Dermis blood vessel endothelial cell (primary cell): ENCODE measurements at regions not wholly inside any gene's neighbourhood (a gene's known extent, or its start where the extent isn't known, plus 50 kb on each side); places are given as distances from the start of the nearest gene placed in this dataset.
"Not testable (repeated sequence)": the region's sequence is repeated elsewhere in the genome, so short reads cannot be mapped to it uniquely, and the experiment has no call there.

Experiments used
- DNase-seq: peaks from one replicate; pipeline ENCODE4 v3.0.0; 2010

DNA sequence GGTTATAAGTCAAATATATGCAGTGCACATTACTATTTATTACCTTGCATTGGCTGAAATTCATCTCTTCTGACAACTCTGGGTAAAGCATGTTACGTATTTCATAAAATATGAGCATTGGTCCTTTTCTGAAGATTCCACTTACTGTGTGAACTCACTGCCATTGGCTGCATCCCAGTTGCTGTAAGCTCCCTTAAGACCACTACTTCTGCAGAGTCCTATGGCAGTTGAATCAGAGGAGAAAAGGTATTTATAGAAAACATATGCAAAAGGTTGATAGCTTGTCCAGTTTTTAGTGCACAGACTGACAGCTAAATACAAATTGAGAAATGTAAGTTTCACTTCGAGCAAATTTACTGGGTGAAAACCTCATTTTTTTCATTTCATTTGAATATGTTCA is 394.6 kb upstream of the ARRDC3 start:
- no peak for DNase-seq

- no peak for DNase-seq
Measured at GRCh38 chr5:91776249-91776648, 393.1 kb upstream of the ARRDC3 start.

DNA sequence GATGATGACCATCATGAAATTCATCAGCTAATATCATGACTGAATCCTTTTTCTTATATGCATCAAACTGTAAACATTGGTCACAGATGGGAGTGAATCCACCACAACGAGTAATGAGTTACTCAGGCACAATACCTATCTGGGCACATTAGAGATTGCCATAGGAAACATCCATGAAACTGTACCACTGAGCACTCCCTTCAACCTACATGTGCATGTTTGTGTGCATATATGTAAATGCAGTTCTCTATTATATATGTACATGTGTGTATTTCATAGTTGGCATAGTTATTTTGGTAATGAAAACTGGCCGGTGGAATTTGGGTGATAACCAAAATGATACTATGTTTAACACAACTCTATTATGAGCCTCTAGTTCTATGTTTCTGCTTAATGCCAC is 387.3 kb upstream of the ARRDC3 start:
- DNase-seq = no peak

- not testable (repeated sequence) for DNase-seq
Measured at GRCh38 chr5:91757383-91757782, 374.3 kb upstream of the ARRDC3 start.

GRCh38 chr5:91754990-91755389 is 371.9 kb upstream of the ARRDC3 start:
- DNase-seq = no peak

DNA sequence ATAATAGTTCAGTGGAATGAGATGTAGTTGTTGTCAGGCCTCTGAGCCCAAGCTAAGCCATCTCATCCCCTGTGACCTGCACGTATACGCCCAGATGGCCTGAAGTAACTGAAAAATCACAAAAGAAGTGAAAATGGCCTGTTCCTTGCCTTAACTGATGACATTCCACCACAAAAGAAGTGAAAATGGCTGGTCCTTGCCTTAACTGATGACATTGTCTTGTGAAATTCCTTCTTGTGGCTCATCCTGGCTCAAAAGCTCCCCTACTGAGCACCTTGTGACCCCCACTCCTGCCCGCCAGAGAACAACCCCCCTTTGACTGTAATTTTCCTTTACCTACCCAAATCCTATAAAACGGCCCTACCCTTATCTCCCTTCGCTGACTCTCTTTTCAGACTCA is 361.4 kb upstream of the ARRDC3 start:
- DNase-seq = not testable (repeated sequence)

- no peak for DNase-seq
Measured at GRCh38 chr5:91742550-91742949, 359.4 kb upstream of the ARRDC3 start.

GRCh38 chr5:91741764-91742505 is 358.8 kb upstream of the ARRDC3 start:
- DNase-seq = no peak

- DNase-seq = no peak
Measured at GRCh38 chr5:91730026-91730425, 346.9 kb upstream of the ARRDC3 start.

DNA sequence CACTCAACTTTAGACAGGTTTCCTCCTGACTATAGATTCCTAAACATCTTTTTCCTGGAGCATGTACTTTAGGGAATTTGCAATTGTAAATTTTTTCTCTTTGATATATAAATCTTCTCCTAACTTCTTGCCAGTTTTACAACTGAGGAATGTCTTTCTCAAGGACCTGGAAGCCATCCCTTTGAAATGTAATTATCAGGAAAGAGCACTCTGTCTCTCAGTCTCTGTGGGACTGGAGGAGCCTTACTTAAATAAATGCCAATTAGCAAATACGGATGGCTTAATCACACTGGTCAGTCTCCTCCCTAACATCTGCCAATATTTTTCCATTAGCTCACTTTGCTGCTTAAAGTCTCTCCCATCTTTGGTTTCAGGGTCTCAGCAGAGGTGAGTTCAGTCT is 344.3 kb upstream of the ARRDC3 start:
- no peak for DNase-seq

- no peak for DNase-seq
Measured at GRCh38 chr5:91722736-91723467, 339.8 kb upstream of the ARRDC3 start.

DNA sequence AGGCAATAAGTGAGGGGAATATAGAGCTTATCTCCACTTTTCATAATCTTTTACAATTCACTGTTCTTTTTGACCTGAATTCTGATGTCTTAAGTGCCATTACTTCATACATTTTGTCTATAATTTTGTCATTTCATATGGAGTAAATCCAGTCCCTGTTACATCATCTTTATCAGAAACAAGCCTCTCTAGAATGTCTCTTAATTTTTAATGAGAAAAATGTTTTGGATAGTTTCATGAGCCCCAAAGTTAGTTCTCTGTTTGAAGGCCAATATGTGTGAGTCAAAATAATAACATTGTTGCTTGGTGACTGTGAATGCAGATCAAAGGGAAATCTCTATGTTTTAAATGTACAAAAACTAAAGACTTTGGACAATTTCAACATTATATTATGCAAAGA is 329.6 kb upstream of the ARRDC3 start:
- no peak for DNase-seq

DNA sequence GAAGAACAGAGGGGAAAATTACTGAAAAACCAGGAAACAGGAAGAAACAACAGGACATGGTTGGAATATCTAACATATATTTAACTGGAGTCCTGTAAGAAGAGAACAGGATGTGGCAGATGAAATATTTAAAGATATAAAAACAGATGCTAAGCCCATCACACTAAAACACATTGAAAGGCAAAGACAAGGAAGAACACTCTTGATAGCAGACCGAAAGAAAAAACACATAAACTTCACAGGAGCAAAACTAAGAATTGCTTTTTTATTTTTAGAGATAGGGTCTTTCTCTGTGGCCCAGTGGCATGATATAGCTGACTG is 324.4 kb upstream of the ARRDC3 start:
- no peak for DNase-seq

DNA sequence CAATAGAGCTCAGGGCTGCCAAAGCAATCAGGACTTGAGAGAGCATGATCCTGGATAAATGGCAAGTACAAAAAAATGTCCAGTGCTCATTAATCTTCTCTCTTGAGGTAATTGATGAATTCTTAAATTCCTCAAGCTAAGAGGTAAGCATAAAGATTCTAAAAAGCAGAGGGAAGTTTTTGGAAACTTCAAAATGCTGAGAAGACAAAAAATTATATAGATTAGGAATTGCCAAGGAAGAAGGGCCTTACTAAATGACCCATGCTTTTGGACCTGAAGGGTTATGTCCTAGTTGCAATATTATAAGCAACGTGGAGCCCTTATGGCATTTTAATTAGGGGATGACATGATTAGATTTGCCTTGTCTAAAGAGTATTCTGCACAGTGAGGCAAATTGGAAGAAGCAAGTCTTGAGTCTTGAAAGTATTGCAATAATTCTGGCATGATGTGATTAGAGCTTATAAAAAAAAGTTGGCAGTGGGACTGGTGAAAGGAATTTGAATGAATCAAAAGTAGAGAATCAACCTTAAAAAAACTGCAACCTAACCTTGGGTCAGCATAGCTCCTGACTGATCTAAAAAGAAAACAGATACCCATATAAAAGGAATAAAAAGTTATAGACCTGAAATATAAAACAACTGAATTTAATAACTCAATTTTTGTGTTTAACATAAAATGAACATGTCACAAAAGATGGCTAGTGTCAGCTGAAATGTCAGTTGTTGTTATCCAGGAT is 323.8 kb upstream of the ARRDC3 start:
- no peak for DNase-seq

GRCh38 chr5:91703128-91703527 is 320.0 kb upstream of the ARRDC3 start:
- DNase-seq = no peak

GRCh38 chr5:91699429-91699828 is 316.3 kb upstream of the ARRDC3 start:
- DNase-seq = no peak

DNA sequence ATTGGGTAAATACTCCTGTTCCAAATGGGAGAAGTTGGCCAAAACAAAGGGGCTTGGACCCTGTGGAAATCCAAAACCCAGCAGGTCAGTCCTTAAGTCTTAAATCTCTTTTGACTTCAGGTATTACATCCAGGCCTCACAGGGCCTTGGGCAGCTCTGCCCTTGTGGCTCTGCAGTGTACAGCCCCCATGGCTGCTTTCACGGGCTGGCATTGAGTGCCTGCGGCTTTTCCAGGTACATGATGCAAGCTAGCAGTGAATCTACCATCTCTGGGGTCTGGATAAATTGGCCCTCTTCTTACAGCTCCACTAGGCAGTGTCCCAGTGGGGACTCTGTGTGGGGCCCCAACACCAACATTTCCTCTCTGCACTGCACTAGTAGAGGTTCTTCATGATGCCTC is 308.5 kb upstream of the ARRDC3 start:
- DNase-seq = no peak

DNA sequence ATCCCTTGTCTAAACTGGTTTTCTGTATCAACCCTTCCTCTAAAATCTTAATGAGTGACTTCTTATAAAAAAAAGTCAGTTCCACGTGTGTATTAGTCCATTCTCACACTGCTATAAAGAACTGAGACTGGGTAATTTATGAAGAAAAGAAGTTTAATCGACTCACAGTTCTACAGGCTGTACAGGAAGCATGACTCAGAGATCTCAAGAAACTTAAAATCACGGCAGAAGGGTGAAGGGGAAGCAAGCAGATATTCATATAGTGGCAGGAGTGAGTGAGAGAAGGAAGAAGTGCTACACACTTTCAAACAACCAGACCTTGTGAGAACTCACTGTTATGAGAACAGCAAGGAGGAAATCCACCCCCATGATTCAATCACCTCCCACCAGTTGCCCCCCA is 307.8 kb upstream of the ARRDC3 start:
- no peak for DNase-seq

DNA sequence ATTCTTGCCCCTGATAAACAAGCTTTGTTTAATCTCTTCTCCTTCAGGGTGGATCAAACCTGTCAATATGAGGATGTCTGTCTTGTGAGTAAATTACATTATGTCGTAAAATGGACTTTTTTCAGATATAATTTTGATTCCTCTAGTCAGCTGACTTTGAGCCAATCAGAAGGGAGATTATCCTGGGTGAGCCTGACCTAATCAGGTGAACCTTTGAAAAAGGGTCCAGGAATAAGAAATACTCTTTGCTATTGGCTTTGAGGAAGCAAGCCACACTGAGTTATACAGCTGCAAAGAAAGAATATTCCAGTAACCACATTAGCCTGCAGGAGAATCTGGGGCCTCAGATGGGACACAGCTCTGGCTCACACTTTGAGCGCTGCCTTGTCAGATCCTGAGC is 304.3 kb upstream of the ARRDC3 start:
- no peak for DNase-seq

- no peak for DNase-seq
Measured at GRCh38 chr5:91684625-91685024, 301.5 kb upstream of the ARRDC3 start.

DNA sequence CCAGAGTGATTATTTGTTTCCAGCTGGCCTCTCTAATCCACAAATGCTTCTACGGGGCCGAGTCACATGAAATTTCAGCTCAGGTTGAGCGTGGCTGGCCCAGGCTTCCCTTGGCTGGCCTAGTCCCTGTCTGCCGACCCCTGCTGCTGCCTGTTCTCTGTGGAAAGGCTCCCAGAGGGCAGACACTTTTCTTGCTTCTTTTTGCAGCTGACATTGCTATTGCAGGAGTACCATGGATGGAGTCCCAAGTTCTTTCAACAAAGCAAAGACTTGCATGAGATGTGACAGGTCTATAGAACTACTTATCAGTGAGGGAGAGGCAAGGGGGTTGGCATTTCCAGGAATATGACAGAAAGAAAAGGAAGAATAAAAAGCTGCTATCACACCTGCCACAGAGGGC is 287.4 kb upstream of the ARRDC3 start:
- no peak for DNase-seq

DNA sequence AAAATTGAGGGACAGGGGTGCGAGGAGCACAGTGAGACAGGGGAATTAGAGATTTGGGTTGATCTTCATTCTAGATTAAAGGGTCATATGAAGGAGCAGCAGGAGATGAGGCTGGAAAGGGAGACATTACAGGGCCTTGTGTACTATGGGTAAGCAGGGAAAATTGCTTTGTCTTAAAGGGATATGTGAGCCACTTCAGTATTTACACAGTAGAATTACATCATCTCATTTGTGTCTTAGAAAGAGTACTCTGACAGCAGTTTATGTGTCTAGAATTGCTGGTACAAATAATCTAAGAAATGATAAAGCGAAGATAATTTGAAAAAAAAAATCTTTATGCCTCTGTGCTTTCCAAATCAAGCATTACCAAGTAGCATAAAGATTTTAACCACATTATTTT is 287.0 kb upstream of the ARRDC3 start:
- no peak for DNase-seq

DNA sequence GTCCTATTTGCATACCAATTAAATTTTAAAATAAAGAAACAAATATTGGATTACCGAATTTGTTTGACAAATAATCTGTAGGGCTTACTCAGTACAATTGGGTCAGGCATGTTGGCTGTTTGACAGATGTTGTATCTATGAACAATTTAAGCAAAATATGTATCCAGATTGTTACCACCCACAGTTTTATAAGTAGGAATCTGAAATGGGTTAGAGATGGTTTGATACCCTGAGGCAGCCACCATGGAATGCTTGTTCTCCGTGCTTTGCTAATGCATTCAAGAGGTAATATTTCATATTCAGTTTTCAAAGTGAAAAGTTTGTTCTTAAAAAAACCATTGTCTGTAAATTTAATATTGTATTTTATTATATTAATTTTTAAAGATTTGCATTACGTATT is 285.1 kb upstream of the ARRDC3 start:
- no peak for DNase-seq

GRCh38 chr5:91652678-91653077 is 269.6 kb upstream of the ARRDC3 start:
- no peak for DNase-seq
